HTR-8/SVneo (cell line): ENCODE measurements at regions not wholly inside any gene's neighbourhood (a gene's known extent, or its start where the extent isn't known, plus 50 kb on each side); places are given as distances from the start of the nearest gene placed in this dataset.

ENCODE experiments used
- DNase-seq: peaks from one replicate; pipeline ENCODE4 v3.0.0; 2011; ENCODE audit warnings: low spot score, mixed read lengths; ENCODE audit not compliant: insufficient read length
- FAIRE-seq: peaks from 2 replicates; lab custom pipeline; 2011; peaks lifted over from hg19 to GRCh38; lab: Jason Lieb, UNC

DNA sequence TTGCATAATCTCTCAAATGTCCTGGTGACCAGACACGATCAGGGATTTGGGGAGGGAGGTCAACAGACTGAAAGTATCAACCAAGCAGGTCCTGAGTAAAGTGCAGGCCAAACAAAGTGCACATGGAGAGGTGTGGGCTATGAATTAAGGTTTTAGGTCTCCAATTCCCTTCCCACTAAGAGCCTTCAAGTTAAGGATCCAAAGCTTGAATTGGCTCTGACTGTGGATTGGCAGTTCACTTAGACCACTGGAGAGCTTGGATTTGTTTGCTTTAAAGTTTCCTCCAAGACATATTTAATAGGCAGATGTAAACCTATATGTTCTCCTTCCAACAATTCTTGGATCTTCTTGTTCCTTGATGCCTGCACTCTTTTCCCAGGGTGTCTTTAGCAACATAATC lies 129.6 kb upstream of the IGF1 start:
- FAIRE-seq (no peak), DNase-seq (no peak)

DNA sequence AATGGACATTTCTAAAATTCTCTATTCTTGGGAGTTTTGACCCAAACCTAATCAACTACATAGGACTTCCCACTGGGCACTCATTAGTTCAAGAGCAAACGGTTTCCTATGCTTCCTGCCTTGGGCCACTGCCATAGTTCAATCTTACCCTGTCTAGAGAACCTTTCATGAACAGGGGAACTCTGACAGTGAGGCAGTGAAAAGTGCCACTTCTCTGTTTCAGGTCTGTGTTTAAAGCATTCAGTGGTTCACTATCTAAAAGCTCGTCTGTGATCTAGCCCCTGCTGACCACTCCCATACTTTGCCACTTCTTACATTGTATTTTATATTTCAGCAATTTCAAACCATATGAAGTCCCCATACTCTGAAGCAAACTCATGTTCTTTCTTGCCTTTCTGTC lies 122.7 kb upstream of the IGF1 start:
- no peak for FAIRE-seq
- DNase-seq, result no peak

DNA sequence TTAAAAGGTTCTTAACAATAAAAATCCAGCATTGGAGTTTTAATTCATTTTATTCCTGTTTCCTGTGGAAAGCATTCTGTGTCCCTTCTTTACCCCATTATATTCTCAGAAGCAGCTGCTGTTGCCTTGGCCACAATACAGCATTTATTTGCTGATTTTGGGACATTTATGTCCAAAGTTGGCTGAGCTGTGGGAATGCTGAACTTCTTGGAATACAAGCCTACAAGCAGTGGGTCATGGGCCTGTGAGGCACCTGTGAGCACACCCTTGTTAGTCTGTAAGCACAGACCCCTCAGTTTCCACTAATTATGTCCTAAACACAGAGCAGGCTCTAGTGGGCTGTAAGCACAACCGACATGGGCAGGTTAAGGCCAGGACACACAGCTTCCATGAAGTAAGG lies 122.2 kb upstream of the IGF1 start:
- no peak for DNase-seq
- no peak for FAIRE-seq

DNA sequence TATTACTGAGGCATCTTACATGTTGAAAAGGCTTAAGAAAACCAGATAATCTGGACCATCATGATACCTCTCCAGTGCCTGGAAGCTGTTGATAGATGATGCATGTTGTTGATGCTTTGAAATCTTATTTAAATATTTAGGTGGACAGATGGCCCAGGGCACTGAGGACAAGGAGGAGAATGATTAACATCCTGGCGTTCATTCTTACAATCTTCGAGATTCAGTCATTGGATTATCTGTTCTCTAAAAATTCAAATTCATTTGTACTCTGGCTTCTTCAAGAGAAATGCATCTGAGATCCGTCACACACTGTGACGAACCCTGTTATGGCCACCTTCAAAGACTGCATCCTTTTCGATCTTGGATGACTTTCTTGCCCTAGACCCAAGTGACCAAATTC lies 121.3 kb upstream of the IGF1 start:
- FAIRE-seq, result no peak
- no peak for DNase-seq

DNA sequence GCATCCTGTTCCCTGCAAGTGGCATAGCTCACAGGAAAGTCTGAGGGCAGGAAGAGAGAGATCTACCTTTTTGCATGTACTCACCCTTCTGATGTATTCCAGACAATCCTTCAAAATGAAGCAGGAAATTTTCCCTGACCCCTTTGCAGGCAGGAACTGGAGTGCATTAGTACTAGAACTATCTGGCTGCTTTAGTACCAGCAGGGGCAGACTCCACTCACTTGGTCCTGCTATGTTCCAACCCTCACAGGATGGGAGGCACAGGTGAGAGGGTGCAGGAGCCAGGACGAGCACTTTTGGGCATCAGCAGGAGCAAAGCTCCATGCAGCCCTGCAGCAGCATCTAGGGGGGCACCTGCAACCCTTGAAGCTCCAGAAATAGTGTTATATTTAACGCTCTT lies 116.3 kb upstream of the IGF1 start:
- FAIRE-seq (no peak), DNase-seq (no peak)

DNA sequence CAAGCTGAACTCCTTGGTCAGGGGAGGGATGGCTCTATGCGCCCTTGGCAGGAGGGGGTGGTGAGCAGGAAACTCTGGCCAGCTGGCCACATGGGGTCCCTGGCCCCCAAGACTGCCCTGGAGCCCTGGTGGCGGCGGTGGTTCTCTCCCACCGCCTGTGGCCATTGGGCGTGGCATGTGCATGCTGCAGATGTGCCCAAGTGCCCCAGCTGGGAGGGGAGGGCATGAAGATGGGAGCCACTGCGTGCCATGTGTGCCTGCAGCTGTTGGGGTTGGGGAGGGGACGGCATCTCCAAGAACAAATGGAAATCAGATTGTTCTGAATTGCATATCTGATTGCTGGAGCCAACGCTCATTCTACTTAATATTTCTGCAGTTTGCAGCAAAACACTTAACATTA lies 115.7 kb upstream of the IGF1 start:
- DNase-seq (no peak), FAIRE-seq (no peak)

DNA sequence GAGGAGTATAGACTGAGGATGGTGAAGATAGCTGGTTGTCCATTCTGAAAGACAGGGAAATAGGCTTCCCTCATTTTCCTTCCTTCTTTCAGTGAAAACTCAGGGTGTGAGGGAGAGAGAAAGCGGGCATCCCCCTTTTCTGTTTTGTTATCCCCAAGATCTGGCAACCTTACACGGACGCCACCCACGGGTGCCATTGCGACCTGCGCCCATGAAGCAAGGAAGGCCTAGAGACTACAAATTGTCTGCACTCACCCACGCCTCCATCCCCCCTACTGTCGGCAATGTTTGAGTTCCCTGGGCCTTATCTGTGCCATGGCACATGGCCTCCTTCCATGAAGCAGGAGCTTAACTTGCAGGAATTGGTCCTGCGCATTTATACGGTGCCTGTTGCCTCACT lies 115.0 kb upstream of the IGF1 start:
- no peak for FAIRE-seq
- no peak for DNase-seq

DNA sequence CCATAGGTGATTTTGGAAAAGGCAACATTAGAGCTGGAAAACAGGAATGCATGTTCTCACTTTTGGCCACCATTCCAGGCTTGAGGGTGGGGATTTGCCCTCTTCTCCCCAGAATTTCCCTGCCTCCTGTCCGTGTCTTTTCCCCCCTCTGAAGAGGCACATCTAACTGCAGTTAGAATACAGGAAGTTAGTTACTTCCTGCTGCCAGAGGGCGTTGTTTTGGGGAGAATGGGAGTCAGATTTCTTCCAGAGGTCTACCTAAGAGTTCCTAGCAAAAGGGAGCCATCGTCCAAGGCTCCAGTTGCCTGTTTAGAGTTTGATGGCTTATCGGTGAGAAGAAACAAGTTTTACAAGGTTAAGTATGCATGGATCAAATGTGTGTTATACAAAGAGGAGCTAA lies 112.8 kb upstream of the IGF1 start:
- FAIRE-seq (no peak), DNase-seq (no peak)

DNA sequence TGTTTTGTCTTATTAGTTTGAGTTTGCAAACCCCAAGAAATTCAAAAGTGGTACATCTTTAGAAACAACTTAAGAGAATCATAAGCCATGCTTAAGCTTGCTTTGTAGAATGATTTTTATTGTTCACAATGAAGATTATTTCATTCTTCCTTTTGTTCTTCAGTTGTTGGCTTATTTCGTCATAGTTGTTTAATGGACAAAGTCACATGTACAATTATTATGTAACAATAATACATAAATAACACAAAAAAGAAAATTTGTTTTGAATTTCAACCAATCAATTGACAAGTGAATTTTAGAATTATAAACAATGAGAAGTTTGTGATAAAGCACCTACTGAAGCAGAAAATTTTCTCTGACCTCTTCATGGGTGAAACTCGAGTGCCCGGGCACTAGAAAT lies 111.8 kb upstream of the IGF1 start:
- no peak for DNase-seq
- FAIRE-seq, result no peak

DNA sequence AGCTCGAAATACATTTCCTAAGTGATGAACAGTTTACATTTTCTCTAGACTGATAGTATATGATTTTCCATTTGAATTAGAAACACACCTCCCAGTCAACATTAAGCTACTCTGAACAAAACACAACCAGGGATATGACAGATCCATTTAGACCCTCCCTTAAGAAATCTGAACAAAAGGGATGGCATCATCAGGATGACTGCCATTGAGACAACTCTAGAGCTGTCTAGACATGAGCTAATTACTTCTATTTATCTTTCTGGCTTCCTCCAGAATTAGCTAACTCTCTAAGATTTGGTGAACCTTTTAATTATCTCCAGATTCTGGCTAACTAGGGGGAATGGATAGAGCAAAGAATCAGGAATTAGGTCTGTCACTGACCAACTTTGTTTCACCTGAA lies 92.9 kb upstream of the IGF1 start:
- no peak for DNase-seq
- FAIRE-seq, result no peak

DNA sequence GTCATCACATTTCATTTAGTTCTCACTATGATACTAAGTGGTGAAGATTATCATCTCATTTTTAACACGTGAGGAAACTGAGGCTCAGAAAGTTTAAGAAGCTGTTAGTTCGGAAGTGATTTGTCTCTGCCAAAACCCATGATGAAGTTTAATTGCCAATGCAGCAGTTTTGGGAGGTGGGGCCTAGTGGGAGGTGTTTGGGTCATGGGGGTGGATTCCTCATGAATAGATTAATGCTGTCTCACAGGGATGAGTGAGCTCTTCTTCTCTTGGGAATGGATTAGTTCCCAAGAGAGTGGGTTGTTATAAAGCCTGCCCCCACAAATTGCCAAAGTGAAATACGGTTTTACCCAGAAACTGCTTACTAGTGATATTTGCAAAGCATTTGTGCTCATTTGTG lies 91.5 kb upstream of the IGF1 start:
- FAIRE-seq, result no peak

DNA sequence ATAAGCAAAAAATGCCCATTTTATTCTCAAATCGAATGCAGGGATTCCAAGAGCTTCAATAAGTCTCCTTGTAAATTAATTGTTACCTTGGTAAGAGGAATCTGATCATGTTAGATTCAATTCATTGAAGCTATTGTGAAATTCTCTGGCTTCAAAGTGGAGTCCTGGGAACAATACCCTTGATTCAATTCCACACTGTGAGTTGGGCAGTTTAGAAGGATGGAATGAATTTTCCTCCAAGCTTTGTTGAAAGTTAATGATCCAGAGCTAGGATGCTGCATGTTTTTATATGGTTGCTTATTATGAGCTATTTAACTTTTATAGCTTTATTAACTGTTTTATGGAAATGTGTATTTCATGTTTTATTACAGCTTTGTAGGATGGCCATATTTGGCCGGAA lies 89.9 kb upstream of the IGF1 start:
- no peak for DNase-seq
- FAIRE-seq, result no peak

More for the DNA sequence above, 91.5 kb upstream of the IGF1 start:
- DNase-seq, result no peak

DNA sequence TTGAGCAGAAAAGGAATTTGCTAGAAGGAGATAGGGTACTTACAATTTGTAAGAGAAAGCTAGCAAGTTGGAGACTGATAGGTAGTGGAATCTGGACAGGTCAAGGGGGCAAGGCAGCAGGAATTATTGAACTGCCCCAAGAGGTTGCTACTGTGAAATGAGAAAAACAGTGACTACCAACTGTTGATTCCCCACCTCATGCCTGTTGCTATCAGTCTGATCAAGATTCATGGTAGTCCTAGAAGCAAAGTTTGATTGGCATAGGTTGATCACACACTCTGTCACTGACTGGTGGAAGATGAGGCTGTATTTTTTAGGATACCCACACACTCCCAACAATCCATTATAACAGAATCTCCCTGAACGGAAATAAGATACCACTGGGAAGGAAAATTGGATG lies 89.4 kb upstream of the IGF1 start:
- FAIRE-seq, result no peak
- DNase-seq, result no peak

DNA sequence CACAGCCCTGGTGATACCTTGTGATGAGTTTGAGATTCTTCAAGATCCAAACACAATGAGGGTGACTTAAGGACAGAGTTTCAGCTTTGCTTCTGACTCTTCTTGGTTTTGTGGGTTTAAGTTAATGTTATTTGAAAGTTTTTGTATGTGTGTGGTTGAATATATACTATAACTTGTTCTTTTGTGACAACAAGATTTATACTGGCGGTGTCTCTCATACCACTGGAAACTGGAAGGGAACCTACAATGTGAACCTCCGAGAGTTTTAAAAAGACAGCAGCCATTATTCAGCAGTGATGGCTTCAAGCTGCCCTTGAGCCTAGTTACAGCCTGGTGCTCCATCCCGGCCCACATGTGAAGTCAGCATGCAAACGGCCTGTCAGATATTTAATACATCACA lies 87.9 kb upstream of the IGF1 start:
- no peak for DNase-seq
- no peak for FAIRE-seq

DNA sequence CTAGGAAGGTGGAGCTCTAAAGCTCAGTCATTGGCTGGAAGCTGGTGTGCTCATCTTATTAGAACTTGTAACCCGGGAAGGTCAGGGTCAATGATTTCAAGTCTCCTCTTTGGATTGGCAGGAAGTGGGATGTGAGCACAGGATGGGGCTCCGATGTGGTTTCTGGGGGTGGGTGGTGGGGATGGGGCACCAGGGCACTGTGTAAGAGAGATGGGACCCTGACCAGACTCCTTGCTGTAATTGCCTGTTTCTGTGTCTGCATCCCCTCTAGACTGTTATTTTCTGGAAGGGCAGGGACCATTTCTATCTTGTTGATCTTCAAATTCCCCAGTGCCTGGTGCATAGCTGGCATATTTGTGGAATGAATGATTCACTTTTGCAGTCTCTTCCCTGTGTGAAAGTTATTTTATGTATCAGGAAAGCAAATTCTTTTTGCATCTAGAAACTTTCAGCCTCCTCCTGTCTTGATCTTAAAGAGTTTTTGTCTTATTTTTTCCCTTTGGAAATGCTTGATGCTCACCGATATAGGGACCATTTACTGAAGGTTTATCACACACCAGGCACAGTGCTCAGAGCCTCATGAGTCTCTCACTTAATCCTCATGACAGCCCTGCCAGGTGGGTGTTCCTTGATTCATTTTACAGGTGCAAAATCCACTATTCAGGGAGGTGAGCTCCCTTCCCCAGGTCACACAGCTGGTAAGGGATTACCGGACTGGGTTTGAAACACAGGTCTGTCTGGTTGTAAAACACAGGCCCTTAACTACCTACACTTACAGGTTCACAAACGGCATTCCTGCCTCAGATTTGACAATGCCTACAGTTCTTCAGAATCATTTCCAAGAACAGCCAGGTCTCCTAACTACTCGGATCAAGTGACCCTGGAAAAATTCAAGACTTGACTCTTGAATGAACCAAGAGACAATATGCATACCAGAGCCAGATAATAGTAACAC lies 86.9 kb upstream of the IGF1 start:
- FAIRE-seq, result peak; percentile 64

DNA sequence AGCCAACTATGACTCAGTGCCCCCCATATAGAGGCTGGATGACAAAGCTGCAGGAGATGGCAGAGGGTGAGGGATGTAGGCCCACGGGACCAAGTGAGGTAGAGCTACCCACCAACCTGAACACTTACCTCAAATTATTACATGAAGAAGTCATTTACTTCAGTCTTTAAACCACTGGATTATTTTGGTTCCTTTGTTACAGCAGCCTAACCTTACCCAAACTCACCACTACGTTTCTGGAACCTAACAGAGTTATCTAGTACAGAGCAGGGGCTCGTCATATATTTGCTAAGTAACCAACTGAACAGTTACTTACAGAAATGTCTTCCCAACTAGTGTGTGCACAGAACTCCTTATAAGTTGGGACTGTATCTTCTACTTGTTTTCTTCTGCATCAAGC lies 85.2 kb upstream of the IGF1 start:
- no peak for FAIRE-seq
- no peak for DNase-seq

More for the DNA sequence above, 86.9 kb upstream of the IGF1 start:
- peak; percentile 65 for DNase-seq

DNA sequence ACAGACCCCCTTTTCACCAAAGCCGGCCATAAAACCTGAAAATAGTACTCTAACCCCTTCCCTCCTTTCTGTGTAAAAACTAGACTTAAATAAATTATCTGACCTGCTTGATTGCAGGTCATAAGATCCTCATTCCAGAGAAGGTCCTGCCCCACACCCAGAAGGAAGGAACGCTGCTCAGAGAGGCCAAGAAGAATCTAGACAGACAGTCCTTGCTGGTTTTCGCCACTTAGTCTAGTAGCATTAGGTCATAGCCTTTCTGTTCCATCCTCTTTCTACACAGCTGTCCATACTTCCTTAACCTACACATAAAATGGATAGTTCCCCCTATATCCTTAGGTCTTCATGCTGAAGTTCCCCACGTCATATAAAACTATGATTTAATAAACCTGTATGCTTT lies 83.7 kb upstream of the IGF1 start:
- FAIRE-seq (no peak), DNase-seq (no peak)

DNA sequence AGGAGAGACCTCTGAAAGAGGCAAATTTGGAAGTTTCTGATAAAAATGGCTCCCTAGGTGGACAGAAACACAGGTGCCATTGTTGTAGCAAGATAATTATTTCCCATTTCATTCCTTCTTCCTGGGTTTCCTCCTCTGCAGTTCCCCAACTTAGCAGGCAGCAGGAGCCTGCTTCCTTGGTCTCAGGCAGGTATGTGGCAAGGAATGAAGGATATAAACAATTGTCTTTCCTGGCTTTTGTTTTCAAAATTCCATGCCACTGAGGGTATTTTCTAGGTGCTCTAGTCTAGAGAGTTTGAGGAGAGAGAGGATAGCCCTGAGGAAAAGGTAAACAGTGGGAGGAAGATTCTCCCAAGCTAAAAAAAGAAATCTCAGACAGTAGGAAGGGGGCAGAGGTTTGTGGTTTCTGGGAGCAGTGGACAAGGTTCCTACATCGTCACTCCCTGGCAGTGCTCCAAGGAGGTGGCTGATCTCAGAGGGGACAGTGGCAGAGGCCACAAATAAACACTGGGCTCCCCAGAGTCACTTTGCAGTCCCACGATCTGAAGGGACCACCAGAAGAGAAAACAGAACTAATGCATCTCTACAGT lies 82.6 kb upstream of the IGF1 start:
- peak; percentile 12 for DNase-seq

DNA sequence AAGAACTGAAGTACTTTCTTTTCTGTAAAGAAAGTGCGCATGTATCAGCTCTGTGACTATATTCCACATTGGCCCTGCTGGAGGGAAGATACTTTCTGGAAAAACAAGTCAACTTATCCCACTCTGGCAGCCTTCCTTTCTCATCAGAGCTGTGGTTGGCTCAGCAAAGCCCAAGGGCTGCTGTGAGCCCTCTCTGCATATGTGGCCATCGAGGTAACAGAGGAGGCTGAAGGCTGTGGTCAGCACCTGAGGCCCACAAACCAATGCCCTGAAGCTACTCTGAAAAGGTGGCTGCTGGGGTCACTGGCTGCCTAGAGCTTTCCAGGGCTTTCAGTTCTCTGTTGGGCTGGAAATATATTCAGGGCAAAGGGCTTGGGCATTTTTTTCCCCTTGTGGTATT lies 70.8 kb upstream of the IGF1 start:
- FAIRE-seq (no peak), DNase-seq (no peak)

More for the DNA sequence above, 82.6 kb upstream of the IGF1 start:
- FAIRE-seq, result no peak

DNA sequence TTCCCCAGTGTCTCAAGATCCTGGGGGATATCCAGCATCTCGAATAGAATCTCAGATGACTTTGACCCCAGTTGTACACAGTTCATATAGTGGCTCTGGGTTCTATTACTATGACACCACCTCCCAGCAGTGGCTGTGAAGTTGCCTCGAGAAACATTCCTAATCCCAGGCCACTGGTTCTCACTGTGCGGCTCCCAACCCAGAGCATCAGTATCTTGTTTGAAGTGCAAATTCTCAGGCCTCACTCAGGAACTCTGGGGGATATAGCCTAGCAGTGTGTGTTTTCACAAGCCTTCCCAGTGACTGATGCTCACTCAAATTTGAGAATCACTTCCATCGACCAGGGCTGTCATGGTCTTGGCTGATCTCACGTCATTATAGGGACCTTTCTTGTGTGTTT lies 69.3 kb upstream of the IGF1 start:
- DNase-seq (no peak), FAIRE-seq (no peak)

DNA sequence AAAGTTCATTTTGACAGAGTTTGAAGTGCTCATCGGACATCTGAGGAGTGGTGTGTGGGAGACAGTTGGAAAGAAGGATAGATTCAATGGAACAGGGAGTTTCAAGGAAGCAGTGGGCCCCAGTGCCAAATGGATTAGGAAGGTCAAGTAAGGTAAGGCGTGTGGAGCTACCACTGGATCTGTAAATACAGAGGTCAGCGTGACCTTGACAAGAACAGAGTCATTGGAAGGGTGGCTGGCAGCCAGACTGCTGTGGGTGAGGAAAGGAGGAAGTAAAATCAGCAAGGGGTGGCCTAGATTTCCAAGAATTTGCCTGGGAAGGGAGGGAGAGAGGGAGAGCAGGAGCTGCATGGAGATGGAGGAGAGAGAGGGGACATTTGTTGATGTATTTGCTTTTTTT lies 68.2 kb upstream of the IGF1 start:
- no peak for FAIRE-seq
- DNase-seq, result no peak
